ENCODE measurements at regions not wholly inside any gene's neighbourhood (a gene's known extent, or its start where the extent isn't known, plus 50 kb on each side); places are given as distances from the start of the nearest gene placed in this dataset.

GRCh38 chr20:59530782-59531181 is 73.6 kb upstream of the PHACTR3 start:
- DNase-seq = no peak
- peaks cover 4% of the 10 kb centered on the region for H3K9me3 ChIP-seq (ENCODE audit: severe bottlenecking)
- H3K4me3 ChIP-seq (ENCODE audit: low read depth, low read length) = no peak overlapping the region
- H3K36me3 ChIP-seq = no peaks in the 10 kb centered on the region
- H3K27ac ChIP-seq = no peak overlapping the region
- no peak for TF ChIP-seq CTCF (IDR thresholded peaks at IDR 0.05; ENCODE audit: low read depth, low read length)
- peaks cover 55% of the 10 kb centered on the region for H3K27me3 ChIP-seq (ENCODE audit: insufficient read depth, low read depth, severe bottlenecking)

- H3K9me3 ChIP-seq (ENCODE audit: severe bottlenecking) = peaks cover 10% of the 10 kb centered on the region
These were observed 66.3 kb upstream of the PHACTR3 start for GRCh38 chr20:59537991-59538390.

GRCh38 chr20:59547596-59547995 is 56.7 kb upstream of the PHACTR3 start:
- H3K27ac ChIP-seq = no peak overlapping the region
- no peaks in the 10 kb centered on the region for H3K36me3 ChIP-seq
- peaks cover 2% of the 10 kb centered on the region for H3K9me3 ChIP-seq (ENCODE audit: severe bottlenecking)
- TF ChIP-seq CTCF (IDR thresholded peaks at IDR 0.05; ENCODE audit: low read depth, low read length) = no peak
- DNase-seq = no peak
- H3K27me3 ChIP-seq (ENCODE audit: insufficient read depth, low read depth, severe bottlenecking) = peaks cover 71% of the 10 kb centered on the region
- no peak overlapping the region for H3K4me3 ChIP-seq (ENCODE audit: low read depth, low read length)

More at GRCh38 chr20:59537991-59538390, 66.3 kb upstream of the PHACTR3 start:
- TF ChIP-seq CTCF (IDR thresholded peaks at IDR 0.05; ENCODE audit: low read depth, low read length) = no peak
- no peak for DNase-seq
- Histone ChIP-seq H3K36me3 (no peaks in the 10 kb centered on the region), H3K27ac (no peak overlapping the region), H3K27me3 (ENCODE audit: insufficient read depth, low read depth, severe bottlenecking) (peaks cover 38% of the 10 kb centered on the region), H3K4me3 (ENCODE audit: low read depth, low read length) (no peak overlapping the region)
